Large intestine (tissue), 3 donors: ENCODE measurements at regions not wholly inside any gene's neighbourhood (a gene's known extent, or its start where the extent isn't known, plus 50 kb on each side); places are given as distances from the start of the nearest gene placed in this dataset.
A peak's percentile ranks its signal among the peaks of the same experiment; 100 is the strongest.

ENCODE experiments used
- DNase-seq, 2 donors: peaks; one replicate each; pipeline versions ENCODE4 v3.0.0 to v3.0.0-alpha.2; 2013
- H3K27ac ChIP-seq: one replicate; pipeline ENCODE4 v1.5.1; 2013; ENCODE audit warnings: low read length
- H3K27me3 ChIP-seq: 2 replicates; pipeline ENCODE4 v1.6.1; 2013; ENCODE audit warnings: low read length; ENCODE audit not compliant: control insufficient read depth, insufficient read depth
- H3K36me3 ChIP-seq: 2 replicates; pipeline ENCODE4 v1.6.1; 2013; ENCODE audit warnings: low read length; ENCODE audit not compliant: control insufficient read depth, insufficient read depth
- H3K4me1 ChIP-seq: one replicate; pipeline ENCODE4 v1.6.1; 2013; ENCODE audit warnings: low read length; ENCODE audit not compliant: control insufficient read depth, insufficient read depth
- H3K4me3 ChIP-seq: one replicate; pipeline ENCODE4 v1.5.1; 2013; ENCODE audit warnings: low read length
- H3K9me3 ChIP-seq: one replicate; pipeline ENCODE4 v1.6.1; 2013; ENCODE audit warnings: mild to moderate bottlenecking, low read depth, low read length, moderate library complexity; ENCODE audit not compliant: control insufficient read depth
- WGBS: methylation state at CpG from one replicate; pipeline ENCODE4 v1.1.5; 2013; ENCODE audit warnings: low lambda C conversion rate; ENCODE audit not compliant: insufficient coverage; 5-methylcytosine and 5-hydroxymethylcytosine counted together

DNA sequence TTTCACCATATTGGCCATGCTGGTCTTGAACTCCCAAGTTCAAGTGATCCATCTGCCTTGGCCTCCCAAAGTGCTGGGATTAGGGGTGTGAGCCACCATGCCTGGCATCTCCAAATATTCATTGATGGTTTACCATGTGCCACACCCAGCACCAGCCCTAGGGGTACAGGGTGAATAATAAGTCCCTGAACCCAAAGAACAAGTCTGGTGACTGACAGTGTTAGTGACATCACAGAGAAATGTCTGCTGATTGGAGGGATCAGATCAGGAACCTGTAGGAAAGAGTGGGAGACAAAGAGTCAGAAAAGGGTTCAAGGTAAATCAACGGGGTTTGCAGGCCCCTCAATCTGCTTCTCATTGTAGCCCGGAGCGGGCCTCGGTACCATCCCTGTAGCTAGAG, 118.4 kb upstream of the NABP1 start:
- Histone ChIP-seq H3K27ac (no peak overlapping the region), H3K27me3 (no peaks in the 10 kb centered on the region), H3K4me3 (no peak overlapping the region), H3K4me1 (peaks cover 7% of the 10 kb centered on the region), H3K9me3 (peaks cover 2% of the 10 kb centered on the region), H3K36me3 (no peaks in the 10 kb centered on the region)
- WGBS: 100% methylated on average over 1 of the region's 4 CpGs
- no peak for DNase-seq

DNA sequence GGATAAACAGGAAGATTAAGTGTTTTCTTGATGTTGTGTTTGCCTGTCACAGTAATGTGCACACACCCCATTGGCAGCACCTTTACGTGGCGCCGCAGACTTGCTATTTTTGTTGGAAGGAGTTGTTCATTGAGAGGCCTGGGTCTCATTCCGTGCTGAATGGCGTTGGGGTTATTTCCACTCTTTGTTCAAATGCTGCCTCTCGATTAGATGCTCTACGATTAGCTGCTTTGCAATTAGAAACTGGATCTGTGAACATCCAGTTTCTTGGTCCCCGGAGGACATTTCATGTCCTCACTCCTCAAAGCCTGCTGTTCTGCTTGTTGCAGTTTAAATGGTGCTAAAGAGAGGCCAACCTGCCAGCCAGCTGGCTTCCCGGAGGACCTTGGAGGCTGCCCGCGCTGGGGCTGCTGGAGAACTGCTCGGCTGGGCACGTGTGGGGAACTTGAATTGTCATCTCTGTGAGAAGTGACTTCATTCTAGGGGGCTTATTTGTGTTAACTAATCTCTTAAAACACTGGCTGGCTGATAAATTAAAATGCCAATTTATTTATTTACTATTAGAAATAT, 117.4 kb upstream of the NABP1 start:
- Histone ChIP-seq H3K36me3 (no peaks in the 10 kb centered on the region), H3K9me3 (peaks cover 2% of the 10 kb centered on the region), H3K4me1 (peaks cover 17% of the 10 kb centered on the region), H3K27ac (no peak overlapping the region), H3K4me3 (no peak overlapping the region), H3K27me3 (no peaks in the 10 kb centered on the region)
- no CpG with 5 or more reads among the region's 13 CpGs for WGBS
- no peak for DNase-seq

DNA sequence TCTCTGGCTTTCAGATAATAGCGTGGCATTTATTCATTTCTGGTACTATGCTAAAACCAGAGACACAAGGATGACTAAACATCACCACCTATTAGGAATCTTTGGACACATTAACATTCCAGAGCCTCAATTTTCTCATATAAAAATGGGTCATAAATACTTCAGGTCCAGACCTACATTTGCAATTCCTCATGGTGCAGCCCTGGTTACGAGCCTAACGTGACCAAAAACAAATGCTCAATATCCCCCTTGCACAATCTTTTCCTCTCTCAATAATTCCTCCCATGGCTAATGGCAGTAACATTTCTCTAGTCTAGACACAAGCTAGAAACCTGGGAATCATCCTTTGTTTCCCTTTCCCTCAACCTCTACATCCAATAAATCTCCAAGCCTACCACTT, 112.8 kb upstream of the NABP1 start:
- WGBS: 100% methylated on average over 1 of the region's 3 CpGs
- H3K36me3 ChIP-seq: no peaks in the 10 kb centered on the region
- H3K4me3 ChIP-seq: no peak overlapping the region
- peaks cover 38% of the 10 kb centered on the region for H3K4me1 ChIP-seq
- DNase-seq: peak in 1 of 2 donors; percentile 7
- H3K27ac ChIP-seq: peak overlapping the region; percentile 75
- peaks cover 2% of the 10 kb centered on the region for H3K9me3 ChIP-seq
- H3K27me3 ChIP-seq: no peaks in the 10 kb centered on the region

DNA sequence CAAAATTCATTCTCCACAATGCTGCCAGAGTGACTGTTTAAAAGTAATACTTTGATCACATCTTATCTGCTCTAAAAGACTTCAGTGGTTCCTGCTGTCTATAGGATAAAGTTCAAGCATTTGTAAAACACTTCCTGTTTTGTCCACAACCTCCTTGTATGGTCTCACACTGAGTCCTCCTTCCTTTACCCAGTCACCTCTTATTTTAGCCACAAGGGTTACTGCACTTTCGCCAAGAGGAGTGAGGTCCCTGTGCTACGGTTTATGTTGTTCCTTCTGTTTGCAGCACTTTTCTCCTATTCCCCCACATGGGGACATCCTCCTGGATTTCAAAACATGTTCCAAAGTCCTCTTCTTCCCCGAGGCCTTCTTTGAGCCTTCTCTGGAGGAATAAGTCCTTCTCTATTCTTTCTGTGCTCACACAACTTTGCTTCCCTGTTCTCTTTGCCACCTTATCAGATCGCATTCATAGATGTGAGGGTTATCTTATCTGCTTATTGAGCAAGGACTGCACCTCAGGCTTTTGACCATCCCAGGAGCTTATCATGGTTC, 112.2 kb upstream of the NABP1 start:
- H3K36me3 ChIP-seq: no peaks in the 10 kb centered on the region
- H3K9me3 ChIP-seq: no peaks in the 10 kb centered on the region
- H3K4me1 ChIP-seq: peaks cover 38% of the 10 kb centered on the region
- peak overlapping the region; percentile 75 for H3K27ac ChIP-seq
- DNase-seq: peak; percentile 77 to 92
- H3K27me3 ChIP-seq: no peaks in the 10 kb centered on the region
- 50% methylated on average over 1 of the region's 4 CpGs for WGBS
- H3K4me3 ChIP-seq: no peak overlapping the region

DNA sequence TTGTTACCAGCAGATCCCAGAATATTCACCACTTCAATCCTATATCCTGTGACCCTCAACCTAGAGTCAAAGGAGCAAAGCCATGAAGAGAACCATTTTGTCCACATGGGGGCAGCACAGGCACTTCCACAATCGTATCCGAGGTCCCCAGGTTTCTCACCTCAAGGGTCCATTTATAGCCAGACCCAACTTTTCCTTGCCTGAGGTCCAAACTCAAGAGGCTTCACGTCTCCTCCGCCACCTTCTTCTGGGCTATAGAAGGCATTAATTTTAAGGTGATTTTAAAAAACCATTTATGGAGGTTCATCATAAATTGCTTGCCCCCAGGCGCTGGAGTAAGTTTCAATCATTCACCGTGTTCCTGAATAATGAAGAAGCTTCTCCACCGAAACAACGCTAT, 111.6 kb upstream of the NABP1 start:
- Histone ChIP-seq H3K4me1 (peaks cover 44% of the 10 kb centered on the region), H3K36me3 (no peaks in the 10 kb centered on the region), H3K4me3 (no peak overlapping the region), H3K9me3 (no peaks in the 10 kb centered on the region), H3K27ac (peak overlapping the region; percentile 75), H3K27me3 (no peaks in the 10 kb centered on the region)
- peak in 1 of 2 donors; percentile 66 for DNase-seq
- WGBS: no CpG with 5 or more reads among the region's 8 CpGs

DNA sequence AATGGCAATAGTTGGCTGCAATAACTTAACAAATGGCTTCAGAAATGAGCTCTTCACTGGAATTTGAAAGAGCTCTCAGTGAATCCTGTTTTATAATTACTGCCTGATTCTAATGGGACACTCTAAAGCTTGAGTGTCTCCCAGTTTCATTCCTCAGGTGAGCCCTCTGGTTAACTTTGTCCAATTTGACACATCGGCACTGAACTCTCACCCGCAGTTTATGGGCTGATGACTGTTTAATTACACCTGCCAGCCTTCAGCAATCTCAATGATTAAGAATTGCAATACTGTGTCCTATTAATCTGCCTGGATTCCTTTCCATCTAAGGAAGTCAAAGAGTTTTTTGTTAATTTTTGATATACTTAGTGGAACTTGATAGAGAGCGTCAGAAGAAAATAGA, 110.7 kb upstream of the NABP1 start:
- no peaks in the 10 kb centered on the region for H3K36me3 ChIP-seq
- H3K27me3 ChIP-seq: no peaks in the 10 kb centered on the region
- 37% methylated on average over 2 of the region's 3 CpGs for WGBS
- peak in 1 of 2 donors; percentile 57 for DNase-seq
- H3K4me1 ChIP-seq: peaks cover 46% of the 10 kb centered on the region
- no peaks in the 10 kb centered on the region for H3K9me3 ChIP-seq
- no peak overlapping the region for H3K4me3 ChIP-seq
- H3K27ac ChIP-seq: peak overlapping the region; percentile 75

DNA sequence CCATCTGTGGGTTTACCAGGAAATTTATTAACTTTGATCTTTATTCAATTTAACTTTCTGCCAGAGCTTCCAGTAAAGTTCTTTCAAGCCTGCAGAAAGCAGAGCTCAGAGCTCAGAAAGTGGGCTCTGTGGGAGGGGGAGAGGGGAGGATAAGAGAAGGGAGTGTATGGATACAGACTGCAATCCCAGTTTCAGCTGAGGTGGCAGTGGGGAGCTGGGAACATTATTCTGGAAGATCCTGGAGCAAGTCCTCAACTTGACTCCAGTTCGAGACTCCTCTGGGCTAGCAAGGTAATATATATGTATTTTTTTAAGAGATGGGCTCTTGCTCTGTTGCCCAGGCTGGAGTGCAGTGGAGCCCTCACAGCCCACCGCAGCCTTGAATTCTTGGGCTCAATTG, 108.9 kb upstream of the NABP1 start:
- no CpG with 5 or more reads among the region's 2 CpGs for WGBS
- peaks cover 44% of the 10 kb centered on the region for H3K4me1 ChIP-seq
- no peaks in the 10 kb centered on the region for H3K27me3 ChIP-seq
- DNase-seq: no peak
- H3K9me3 ChIP-seq: no peaks in the 10 kb centered on the region
- H3K27ac ChIP-seq: no peak overlapping the region
- no peak overlapping the region for H3K4me3 ChIP-seq
- H3K36me3 ChIP-seq: no peaks in the 10 kb centered on the region

DNA sequence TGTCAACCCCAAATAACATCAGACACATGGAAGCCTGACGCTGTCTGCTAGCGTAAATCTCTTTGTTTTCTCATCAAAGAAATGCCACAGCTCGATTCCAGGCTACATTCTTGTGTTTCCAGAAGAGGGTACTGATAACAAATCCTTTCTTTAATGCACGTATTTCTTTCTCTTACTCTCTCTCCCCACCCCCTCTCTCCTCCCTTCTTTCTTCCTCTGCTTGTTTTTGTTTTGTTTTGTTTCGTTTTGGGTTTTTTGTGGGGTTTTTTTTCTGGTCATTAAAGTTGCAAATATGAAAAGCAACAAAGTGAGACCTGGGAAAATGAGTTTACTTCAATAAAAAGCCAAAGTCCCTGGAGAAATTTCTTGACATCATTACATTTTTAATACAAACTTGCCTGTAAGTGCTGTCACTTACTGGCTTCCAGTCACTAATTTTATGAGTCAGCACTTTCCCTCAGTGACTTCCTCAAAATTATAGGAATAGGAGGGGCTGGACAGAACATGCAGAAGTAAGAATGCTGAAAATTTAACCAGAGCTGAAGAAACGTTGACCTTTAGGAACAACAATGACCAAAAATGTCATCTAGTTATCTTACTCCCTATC, 106.7 kb upstream of the NABP1 start:
- H3K27ac ChIP-seq: no peak overlapping the region
- H3K27me3 ChIP-seq: no peaks in the 10 kb centered on the region
- no peak overlapping the region for H3K4me3 ChIP-seq
- H3K9me3 ChIP-seq: no peaks in the 10 kb centered on the region
- peaks cover 31% of the 10 kb centered on the region for H3K4me1 ChIP-seq
- 37% methylated on average over 4 of the region's 6 CpGs for WGBS
- DNase-seq: no peak
- H3K36me3 ChIP-seq: no peaks in the 10 kb centered on the region

DNA sequence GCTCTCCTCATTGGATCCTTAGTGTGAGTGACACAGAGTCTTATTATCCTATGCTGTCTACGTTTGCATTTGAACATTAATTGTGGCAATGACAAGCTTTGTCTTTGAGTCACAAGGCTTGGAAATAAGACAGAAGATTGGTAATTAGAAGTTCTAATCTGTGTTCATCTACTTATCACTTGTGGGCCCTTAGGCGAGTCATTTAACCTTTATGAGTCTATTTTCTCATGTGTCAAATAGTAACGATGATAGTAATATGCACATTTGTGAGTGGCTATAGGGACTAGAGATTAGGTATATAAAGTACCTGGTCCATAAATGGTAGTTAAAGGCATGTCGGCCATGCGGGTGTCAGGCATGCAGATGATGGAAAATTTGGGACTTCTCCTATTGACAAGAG, 105.6 kb upstream of the NABP1 start:
- no peak for DNase-seq
- Histone ChIP-seq H3K9me3 (no peaks in the 10 kb centered on the region), H3K27me3 (no peaks in the 10 kb centered on the region), H3K4me3 (no peak overlapping the region), H3K4me1 (peaks cover 20% of the 10 kb centered on the region), H3K36me3 (no peaks in the 10 kb centered on the region), H3K27ac (no peak overlapping the region)
- 71% methylated on average over 1 of the region's 5 CpGs for WGBS

DNA sequence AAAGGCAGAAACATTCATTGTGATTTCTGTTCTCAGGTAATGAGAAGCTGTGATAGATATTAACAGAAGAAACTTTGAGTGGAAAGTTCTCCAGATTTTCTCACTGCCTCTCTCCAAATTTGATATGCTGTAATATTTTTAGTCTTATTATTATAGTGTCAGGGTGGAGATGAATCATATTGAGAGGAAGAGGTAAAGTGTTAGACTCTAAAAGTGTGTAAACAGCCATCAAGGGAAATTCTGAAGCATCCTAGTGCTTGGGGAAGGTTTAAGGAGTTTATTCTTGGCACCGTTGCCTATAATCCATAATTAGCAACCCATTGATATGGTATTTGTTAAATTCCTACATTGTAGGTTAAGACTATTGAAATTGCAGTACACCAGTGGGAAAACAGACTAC, 104.7 kb upstream of the NABP1 start:
- H3K4me1 ChIP-seq: peaks cover 12% of the 10 kb centered on the region
- no peak overlapping the region for H3K4me3 ChIP-seq
- H3K27me3 ChIP-seq: no peaks in the 10 kb centered on the region
- WGBS: no CpG with 5 or more reads among the region's 1 CpG
- no peaks in the 10 kb centered on the region for H3K36me3 ChIP-seq
- H3K27ac ChIP-seq: peak overlapping the region; percentile 10
- no peak for DNase-seq
- no peaks in the 10 kb centered on the region for H3K9me3 ChIP-seq

DNA sequence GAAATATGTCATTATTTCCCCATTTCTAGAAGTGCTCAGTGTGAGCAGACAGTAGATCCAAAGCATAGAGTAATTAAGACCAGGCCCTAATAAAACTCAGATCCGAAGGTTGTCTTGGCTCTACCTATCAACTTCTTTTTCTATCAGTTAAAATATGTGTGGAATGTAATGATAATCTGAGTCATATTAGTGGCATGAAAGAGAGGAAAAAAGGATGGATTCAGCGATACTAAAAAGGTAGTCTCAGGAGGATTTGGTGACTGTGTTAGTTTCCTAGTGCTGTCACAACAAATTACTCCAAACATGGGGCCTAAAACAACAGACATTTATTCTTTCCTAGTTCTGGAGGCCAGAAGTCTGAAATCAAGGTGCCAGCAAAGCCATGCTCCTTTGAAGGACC, 103.7 kb upstream of the NABP1 start:
- no peaks in the 10 kb centered on the region for H3K9me3 ChIP-seq
- no peaks in the 10 kb centered on the region for H3K27me3 ChIP-seq
- peak overlapping the region; percentile 10 for H3K27ac ChIP-seq
- H3K4me1 ChIP-seq: peaks cover 12% of the 10 kb centered on the region
- no peak overlapping the region for H3K4me3 ChIP-seq
- H3K36me3 ChIP-seq: no peaks in the 10 kb centered on the region
- 43% methylated on average over 2 of the region's 2 CpGs for WGBS
- no peak for DNase-seq
